K562 (cell line): ENCODE measurements at regions not wholly inside any gene's neighbourhood (a gene's known extent, or its start where the extent isn't known, plus 50 kb on each side); places are given as distances from the start of the nearest gene placed in this dataset.

Experiments
- CHD1 ChIP-seq: fragments of 200-600 bp; sonication (generic); IDR thresholded peaks from one replicate; pipeline ENCODE4 v1.6.1; 2012; ENCODE audit warnings: mild to moderate bottlenecking, moderate library complexity, low read length, inconsistent platforms
- ELF4 ChIP-seq: fragments of 450-650 bp; formaldehyde crosslinking; IDR thresholded peaks from 2 replicates; pipeline ENCODE4 v1.4.0; 2022; ENCODE audit warnings: missing genetic modification characterization
- KLF6 ChIP-seq: fragments of 250-450 bp; sonication (Bioruptor Pico); IDR thresholded peaks from 2 replicates; pipeline ENCODE4 v1.4.0; 2020; ENCODE audit warnings: mild to moderate bottlenecking, moderate library complexity, borderline replicate concordance
- STAT5B ChIP-seq: fragments of 250-450 bp; sonication (Bioruptor Pico); IDR thresholded peaks from 2 replicates; pipeline ENCODE4 v1.8.0; 2021; ENCODE audit warnings: mild to moderate bottlenecking, inconsistent platforms
- TSC22D4 ChIP-seq: fragments of 450-650 bp; IDR thresholded peaks from 2 replicates; pipeline ENCODE4 v1.6.1; 2016; ENCODE audit warnings: missing genetic modification characterization, missing biosample characterization, control low read depth
- ZEB2 ChIP-seq: fragments of 450-650 bp; IDR thresholded peaks from 2 replicates; pipeline ENCODE4 v1.6.1; 2016
- TF ChIP-seq, protein P1 (sequence below): IDR thresholded peaks from 2 replicates; pipeline ENCODE4 v1.6.1; 2011; ENCODE audit not compliant: insufficient read length; ENCODE audit errors: extremely low read depth
- TF ChIP-seq, protein P2 (sequence below): fragments of 450-650 bp; formaldehyde crosslinking; IDR thresholded peaks from 2 replicates; pipeline ENCODE4 v1.4.0; 2022; ENCODE audit warnings: missing genetic modification characterization

DNA sequence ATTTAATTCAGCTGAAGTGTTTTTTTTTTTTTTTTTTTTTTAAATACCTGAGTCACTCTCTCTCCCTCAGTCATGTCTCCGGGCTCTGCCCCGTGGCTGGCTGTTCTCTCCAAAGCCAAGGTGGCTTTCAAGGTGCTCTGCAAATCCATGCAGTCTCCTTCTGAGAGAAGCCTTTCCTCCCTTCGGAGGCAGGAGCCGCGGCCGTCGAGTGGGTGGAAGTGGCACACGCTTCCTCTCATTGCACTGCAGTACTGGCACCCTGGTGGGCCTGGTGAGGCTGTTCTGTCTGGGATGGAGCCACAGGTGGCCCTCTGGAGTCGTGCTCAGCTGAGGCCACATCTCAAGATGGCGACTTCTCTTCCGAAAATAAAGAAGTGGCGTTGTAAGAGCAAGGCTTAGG is 221.8 kb downstream of the GLRX3 start:
- TF ChIP-seq TSC22D4 (tag) = no peak
- TF ChIP-seq KLF6 (CRISPR knock-in tag) = no peak
- TF ChIP-seq, protein P1, sequence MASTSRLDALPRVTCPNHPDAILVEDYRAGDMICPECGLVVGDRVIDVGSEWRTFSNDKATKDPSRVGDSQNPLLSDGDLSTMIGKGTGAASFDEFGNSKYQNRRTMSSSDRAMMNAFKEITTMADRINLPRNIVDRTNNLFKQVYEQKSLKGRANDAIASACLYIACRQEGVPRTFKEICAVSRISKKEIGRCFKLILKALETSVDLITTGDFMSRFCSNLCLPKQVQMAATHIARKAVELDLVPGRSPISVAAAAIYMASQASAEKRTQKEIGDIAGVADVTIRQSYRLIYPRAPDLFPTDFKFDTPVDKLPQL = no peak
- no peak for TF ChIP-seq STAT5B (CRISPR knock-in tag)
- no peak for TF ChIP-seq ELF4 (CRISPR knock-in tag)
- no peak for TF ChIP-seq CHD1
- TF ChIP-seq ZEB2 = no peak
- TF ChIP-seq, protein P2, sequence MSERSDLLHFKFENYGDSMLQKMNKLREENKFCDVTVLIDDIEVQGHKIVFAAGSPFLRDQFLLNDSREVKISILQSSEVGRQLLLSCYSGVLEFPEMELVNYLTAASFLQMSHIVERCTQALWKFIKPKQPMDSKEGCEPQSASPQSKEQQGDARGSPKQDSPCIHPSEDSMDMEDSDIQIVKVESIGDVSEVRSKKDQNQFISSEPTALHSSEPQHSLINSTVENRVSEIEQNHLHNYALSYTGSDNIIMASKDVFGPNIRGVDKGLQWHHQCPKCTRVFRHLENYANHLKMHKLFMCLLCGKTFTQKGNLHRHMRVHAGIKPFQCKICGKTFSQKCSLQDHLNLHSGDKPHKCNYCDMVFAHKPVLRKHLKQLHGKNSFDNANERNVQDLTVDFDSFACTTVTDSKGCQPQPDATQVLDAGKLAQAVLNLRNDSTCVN = no peak
